IMR-90 (cell line): ENCODE measurements at regions not wholly inside any gene's neighbourhood (a gene's known extent, or its start where the extent isn't known, plus 50 kb on each side); places are given as distances from the start of the nearest gene placed in this dataset.

Experiments used
- ATAC-seq: fragments of 200-7000 bp; cut with Tn5 transposase; 2 replicates; pipeline ENCODE4 v1.9.1; 2020; ENCODE audit warnings: low read depth, mild to moderate bottlenecking, moderate library complexity
- BruUV-seq: library from RNA; stranded (reverse); fragments of 400-500 nt; replicated peaks from 2 replicates; lab custom pipeline; 2021; lab: Mats Ljungman, UMichigan
- CTCF ChIA-PET: fragments of 300-600 bp; formaldehyde crosslinking; extraction: SDS; loops from one replicate; lab custom pipeline; 2021; ENCODE audit warnings: antibody characterized with exemption; lab: Yijun Ruan, JAX
- POLR2A ChIA-PET: fragments of 300-600 bp; sonication (Branson Sonifier 250); formaldehyde crosslinking; loops from one replicate; lab custom pipeline; 2022; ENCODE audit warnings: antibody characterized with exemption; ENCODE audit not compliant: unreplicated experiment; lab: Charles Lee
- DNase-seq: peaks from one replicate; pipeline ENCODE4 v3.0.0; 2013
- H2AFZ ChIP-seq: replicated peaks from 2 replicates; pipeline ENCODE3; 2013; ENCODE audit warnings: low read length, mild to moderate bottlenecking; ENCODE audit not compliant: poor library complexity
- H2AK5ac ChIP-seq: 2 replicates; pipeline ENCODE4 v1.6.1; 2013; ENCODE audit warnings: low read depth, low read length, inconsistent platforms
- H2AK9ac ChIP-seq: replicated peaks from 2 replicates; pipeline ENCODE3; 2013; ENCODE audit warnings: mild to moderate bottlenecking, low read depth, low read length, moderate library complexity; ENCODE audit not compliant: poor library complexity
- H2BK120ac ChIP-seq: 2 replicates; pipeline ENCODE4 v1.6.1; 2013; ENCODE audit warnings: low read depth, low read length, inconsistent platforms
- H2BK15ac ChIP-seq: 3 replicates; pipeline ENCODE4 v1.6.1; 2013; ENCODE audit warnings: low read depth, low read length, inconsistent platforms
- H2BK20ac ChIP-seq: 2 replicates; pipeline ENCODE4 v1.6.1; 2013; ENCODE audit warnings: low read depth, mild to moderate bottlenecking, inconsistent platforms, low read length, moderate library complexity
- H2BK5ac ChIP-seq: 2 replicates; pipeline ENCODE4 v1.6.1; 2013; ENCODE audit warnings: mild to moderate bottlenecking, low read depth, low read length, inconsistent platforms; ENCODE audit not compliant: poor library complexity, severe bottlenecking
- H3K14ac ChIP-seq: replicated peaks from 2 replicates; pipeline ENCODE4 v1.6.1; 2013; ENCODE audit warnings: low read depth, low read length, inconsistent platforms
- H3K18ac ChIP-seq: 2 replicates; pipeline ENCODE4 v1.6.1; 2013; ENCODE audit warnings: low read depth, low read length, control low read depth
- H3K23ac ChIP-seq: 2 replicates; pipeline ENCODE4 v1.6.1; 2013; ENCODE audit warnings: low read depth, low read length, inconsistent platforms
- H3K27ac ChIP-seq: 2 replicates; pipeline ENCODE4 v1.5.1; 2013; ENCODE audit warnings: mild to moderate bottlenecking, control low read depth, low read length; ENCODE audit not compliant: insufficient read depth
- H3K27me3 ChIP-seq: 2 replicates; pipeline ENCODE4 v1.6.1; 2013; ENCODE audit warnings: low read length; ENCODE audit not compliant: control insufficient read depth, insufficient read depth
- H3K36me3 ChIP-seq: 2 replicates; pipeline ENCODE4 v1.6.1; 2013; ENCODE audit warnings: low read length, mixed read lengths; ENCODE audit not compliant: control insufficient read depth, insufficient read depth
- H3K4ac ChIP-seq: 2 replicates; pipeline ENCODE4 v1.6.1; 2013; ENCODE audit warnings: low read depth, low read length, inconsistent platforms
- H3K4me1 ChIP-seq: 2 replicates; pipeline ENCODE4 v1.6.1; 2013; ENCODE audit warnings: low read length, mixed read lengths; ENCODE audit not compliant: control insufficient read depth, insufficient read depth
- H3K4me2 ChIP-seq: 2 replicates; pipeline ENCODE4 v1.6.1; 2013; ENCODE audit warnings: low read depth, mild to moderate bottlenecking, control low read depth, low read length, moderate library complexity
- H3K4me3 ChIP-seq: 2 replicates; pipeline ENCODE4 v1.5.1; 2013; ENCODE audit warnings: low read depth, mild to moderate bottlenecking, control low read depth, low read length, moderate library complexity; ENCODE audit not compliant: insufficient read depth
- H3K56ac ChIP-seq: 2 replicates; pipeline ENCODE4 v1.6.1; 2013; ENCODE audit warnings: low read length, inconsistent platforms; ENCODE audit not compliant: insufficient read depth; ENCODE audit errors: extremely low read depth
- H3K79me1 ChIP-seq, 2 experiments: 2 replicates each; pipeline ENCODE4 v1.6.1; 2013; ENCODE audit warnings: low read length in 2 of 2, inconsistent platforms in 1 of 2, low read depth in 1 of 2
- H3K9ac ChIP-seq: 2 replicates; pipeline ENCODE4 v1.6.1; 2013; ENCODE audit warnings: low read depth, low read length, control low read depth
- H3K9me1 ChIP-seq: 2 replicates; pipeline ENCODE4 v1.6.1; 2013; ENCODE audit warnings: low read length, inconsistent platforms; ENCODE audit not compliant: insufficient read depth
- H3K9me3 ChIP-seq: 2 replicates; pipeline ENCODE4 v1.6.1; 2013; ENCODE audit warnings: low read length; ENCODE audit not compliant: control insufficient read depth, insufficient read depth
- H4K20me1 ChIP-seq: 2 replicates; pipeline ENCODE4 v1.6.1; 2013; ENCODE audit warnings: low read length, inconsistent platforms; ENCODE audit not compliant: insufficient read depth
- H4K5ac ChIP-seq: 2 replicates; pipeline ENCODE4 v1.6.1; 2013; ENCODE audit warnings: mild to moderate bottlenecking, low read depth, low read length, control low read depth
- H4K8ac ChIP-seq, 2 experiments: 2 replicates each; pipeline ENCODE4 v1.6.1; 2013; ENCODE audit warnings: low read depth in 2 of 2, low read length in 2 of 2, control low read depth in 1 of 2, inconsistent platforms in 1 of 2
- H4K91ac ChIP-seq: 2 replicates; pipeline ENCODE4 v1.6.1; 2013; ENCODE audit warnings: low read depth, low read length, inconsistent platforms; ENCODE audit not compliant: insufficient read depth
- BHLHE40 ChIP-seq: fragments of 150-350 bp; IDR thresholded peaks from 2 replicates; pipeline ENCODE4 v1.6.1; 2016; ENCODE audit warnings: mild to moderate bottlenecking, low read depth, low read length
- CEBPB ChIP-seq: IDR thresholded peaks from 2 replicates; pipeline ENCODE4 v1.6.1; 2012; ENCODE audit warnings: low read depth, low read length, improper control_type of control experiment
- CHD1 ChIP-seq: IDR thresholded peaks from 2 replicates; pipeline ENCODE4 v1.6.1; 2012; ENCODE audit warnings: low read depth, low read length, improper control_type of control experiment
- CTCF ChIP-seq: conservative IDR thresholded peaks from 2 replicates; pipeline ENCODE4 v1.5.1; 2012; ENCODE audit warnings: mild to moderate bottlenecking, low read depth, low read length, improper control_type of control experiment
- FOS ChIP-seq: fragments of 150-350 bp; IDR thresholded peaks from 2 replicates; pipeline ENCODE4 v1.6.1; 2016; ENCODE audit warnings: low read depth, low read length
- MXI1 ChIP-seq: IDR thresholded peaks from 2 replicates; pipeline ENCODE4 v1.6.1; 2012; ENCODE audit warnings: low read depth, mild to moderate bottlenecking, low read length, moderate library complexity, borderline replicate concordance
- NFE2L2 ChIP-seq: fragments of 150-350 bp; IDR thresholded peaks from 2 replicates; pipeline ENCODE4 v1.6.1; 2016; ENCODE audit warnings: low read depth, mild to moderate bottlenecking, low read length
- POLR2A ChIP-seq: IDR thresholded peaks from 2 replicates; pipeline ENCODE4 v1.6.1; 2012; ENCODE audit warnings: mild to moderate bottlenecking, low read depth, low read length
- RAD21 ChIP-seq: IDR thresholded peaks from 2 replicates; pipeline ENCODE4 v1.6.1; 2012; ENCODE audit warnings: low read length, improper control_type of control experiment
- RFX5 ChIP-seq: IDR thresholded peaks from 2 replicates; pipeline ENCODE4 v1.8.0; 2012; ENCODE audit warnings: low read depth, mild to moderate bottlenecking, low read length, moderate library complexity
- USF2 ChIP-seq: fragments of 150-350 bp; IDR thresholded peaks from 2 replicates; pipeline ENCODE4 v1.6.1; 2017; ENCODE audit warnings: mild to moderate bottlenecking, antibody characterized with exemption, low read length, low read depth
- WGBS, 2 experiments: methylation state at CpG; one replicate each; pipeline versions ENCODE4 v1.1.5 to v1.1.7; 2013; ENCODE audit warnings: missing lambda C conversion rate in 2 of 2; ENCODE audit not compliant: insufficient read length in 1 of 2; ENCODE audit errors: extremely low coverage in 2 of 2; 5-methylcytosine and 5-hydroxymethylcytosine counted together
- dilution Hi-C: fragments of 300-500 bp; cut with HindIII; formaldehyde crosslinking; loops from one replicate; pipeline ENCODE4 v1.14.3; 2018; ENCODE audit warnings: low sequenced_read_pairs; ENCODE audit not compliant: unreplicated experiment
- in situ Hi-C: fragments of 300-500 bp; cut with MboI; formaldehyde crosslinking; loops from 3 replicates; pipeline ENCODE4 v1.14.3; 2019; ENCODE audit warnings: low sequenced_read_pairs, inconsistent platforms, mixed read lengths
- intact Hi-C: fragments of 100-400 bp; cut with micrococcal nuclease; formaldehyde crosslinking; loops from 2 replicates; pipeline ENCODE4 v1.10.0; 2022

- Histone ChIP-seq H2AFZ (no peak overlapping the region), H4K8ac (no peak overlapping the region), H2BK15ac (no peak overlapping the region), H3K14ac (no peak overlapping the region), H3K4me2 (no peak overlapping the region), H3K79me1 (no peaks in the 10 kb centered on the region), H4K20me1 (no peaks in the 10 kb centered on the region), H3K9me1 (no peaks in the 10 kb centered on the region), H2BK5ac (no peak overlapping the region), H3K36me3 (no peaks in the 10 kb centered on the region), H2AK5ac (no peak overlapping the region), H3K27ac (no peak overlapping the region), H3K9ac (no peak overlapping the region), H3K9me3 (no peaks in the 10 kb centered on the region), H2BK20ac (no peak overlapping the region), H3K4me1 (no peaks in the 10 kb centered on the region), H4K5ac (no peak overlapping the region), H3K23ac (no peak overlapping the region), H3K4me3 (no peak overlapping the region), H4K91ac (no peak overlapping the region), H3K27me3 (no peaks in the 10 kb centered on the region), H2AK9ac (no peak overlapping the region), H3K4ac (no peak overlapping the region), H2BK120ac (no peak overlapping the region), H3K56ac (no peak overlapping the region), H3K18ac (no peak overlapping the region)
- ChIA-PET CTCF (no interaction called here), POLR2A (no interaction called here)
- BruUV-seq: no TSS peak
- no CpG with 5 or more reads among the region's 5 CpGs for WGBS, 2 experiments
- dilution Hi-C loops (no loop called here), in situ Hi-C loops (no loop called here), intact Hi-C loops (no loop called here)
- no peak for ATAC-seq
- no peak for TF ChIP-seq BHLHE40
- TF ChIP-seq FOS: no peak
- no peak for TF ChIP-seq CHD1
- no peak for TF ChIP-seq RAD21
- TF ChIP-seq POLR2A: no peak
- TF ChIP-seq NFE2L2: no peak
- no peak for TF ChIP-seq MXI1
- no peak for TF ChIP-seq USF2
- no peak for TF ChIP-seq CEBPB
- no peak for TF ChIP-seq CTCF
- no peak for TF ChIP-seq RFX5
- no peak for DNase-seq
These were observed 374.6 kb downstream of the SPATA31D1 start for GRCh38 chr9:82363198-82363597.
